Mucosa of descending colon (tissue), 3 donors: ENCODE measurements at regions not wholly inside any gene's neighbourhood (a gene's known extent, or its start where the extent isn't known, plus 50 kb on each side); places are given as distances from the start of the nearest gene placed in this dataset.

Experiments used
- ATAC-seq: fragments of 200-7000 bp; cut with Tn5 transposase; one replicate; pipeline ENCODE4 v1.9.1; 2020; ENCODE audit warnings: mild to moderate bottlenecking, moderate library complexity
- DNase-seq, 3 donors: peaks; one replicate each; pipeline ENCODE4 v3.0.0-alpha.2; 2020
- H3K36me3 ChIP-seq: fragments of 200-600 bp; one replicate; pipeline ENCODE4 v1.8.0; 2021; ENCODE audit warnings: low read depth, mild to moderate bottlenecking
- H3K4me1 ChIP-seq: fragments of 200-600 bp; one replicate; pipeline ENCODE4 v1.8.0; 2021; ENCODE audit warnings: low read depth, mild to moderate bottlenecking
- H3K4me3 ChIP-seq: fragments of 200-600 bp; one replicate; pipeline ENCODE4 v1.8.0; 2021; ENCODE audit warnings: mild to moderate bottlenecking
- H3K9me3 ChIP-seq: fragments of 200-600 bp; one replicate; pipeline ENCODE4 v1.8.0; 2021; ENCODE audit warnings: mild to moderate bottlenecking
- intact Hi-C, 2 donors: fragments of 100-400 bp; cut with DNase I in 1 of 2; cut with micrococcal nuclease in 1 of 2; formaldehyde crosslinking; loops; one replicate each; pipeline versions ENCODE4 v1.11.0 to v1.11.1; 2022; cut with DNase I, micrococcal nuclease
- TF ChIP-seq, protein P1 (sequence below): fragments of 200-600 bp; IDR thresholded peaks from one replicate; pipeline ENCODE4 v1.8.0; 2022; ENCODE audit warnings: antibody characterized with exemption, mild to moderate bottlenecking
- donor health status: DM: no; HTN: no; CAD: no; lungs with moderate emphysema.
- donor health status: DM: no; HTN: no; CAD: no.
- donor health status: DM: no; HTN: yes; CAD: no.

- TF ChIP-seq, protein P1, sequence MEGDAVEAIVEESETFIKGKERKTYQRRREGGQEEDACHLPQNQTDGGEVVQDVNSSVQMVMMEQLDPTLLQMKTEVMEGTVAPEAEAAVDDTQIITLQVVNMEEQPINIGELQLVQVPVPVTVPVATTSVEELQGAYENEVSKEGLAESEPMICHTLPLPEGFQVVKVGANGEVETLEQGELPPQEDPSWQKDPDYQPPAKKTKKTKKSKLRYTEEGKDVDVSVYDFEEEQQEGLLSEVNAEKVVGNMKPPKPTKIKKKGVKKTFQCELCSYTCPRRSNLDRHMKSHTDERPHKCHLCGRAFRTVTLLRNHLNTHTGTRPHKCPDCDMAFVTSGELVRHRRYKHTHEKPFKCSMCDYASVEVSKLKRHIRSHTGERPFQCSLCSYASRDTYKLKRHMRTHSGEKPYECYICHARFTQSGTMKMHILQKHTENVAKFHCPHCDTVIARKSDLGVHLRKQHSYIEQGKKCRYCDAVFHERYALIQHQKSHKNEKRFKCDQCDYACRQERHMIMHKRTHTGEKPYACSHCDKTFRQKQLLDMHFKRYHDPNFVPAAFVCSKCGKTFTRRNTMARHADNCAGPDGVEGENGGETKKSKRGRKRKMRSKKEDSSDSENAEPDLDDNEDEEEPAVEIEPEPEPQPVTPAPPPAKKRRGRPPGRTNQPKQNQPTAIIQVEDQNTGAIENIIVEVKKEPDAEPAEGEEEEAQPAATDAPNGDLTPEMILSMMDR: no peak
- ATAC-seq: no peak
- no peak overlapping the region for H3K4me3 ChIP-seq
- no peak for DNase-seq
- intact Hi-C loops: no loop called here
- no peaks in the 10 kb centered on the region for H3K36me3 ChIP-seq
- H3K9me3 ChIP-seq: peaks cover 7% of the 10 kb centered on the region
- H3K4me1 ChIP-seq: no peaks in the 10 kb centered on the region
Measured at GRCh38 chr15:39365873-39366272, 215.0 kb upstream of the THBS1 start.

DNA sequence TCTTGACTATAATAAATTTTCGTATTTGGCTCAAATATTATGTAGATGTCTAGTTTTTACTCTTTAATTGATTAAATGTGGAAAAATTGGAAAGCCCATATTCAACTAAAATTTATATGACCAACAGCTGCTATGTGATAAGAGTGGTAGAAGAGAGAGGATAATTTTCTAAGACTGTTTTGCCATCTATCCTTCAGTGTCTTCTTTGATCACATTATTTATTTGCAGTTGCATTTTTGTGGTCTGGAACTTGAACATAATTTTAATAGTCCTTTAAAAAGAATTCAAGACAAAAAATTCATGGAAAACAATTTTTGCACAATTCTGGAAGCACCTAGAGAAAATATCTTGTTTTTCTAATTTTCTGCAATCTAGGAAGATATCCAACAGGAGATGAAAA is 213.3 kb upstream of the THBS1 start:
- Histone ChIP-seq H3K4me1 (no peaks in the 10 kb centered on the region), H3K9me3 (peaks cover 18% of the 10 kb centered on the region), H3K4me3 (no peak overlapping the region), H3K36me3 (no peaks in the 10 kb centered on the region)
- TF ChIP-seq, protein P1: no peak
- ATAC-seq (no peak), DNase-seq (no peak)
- intact Hi-C loops: no loop called here

DNA sequence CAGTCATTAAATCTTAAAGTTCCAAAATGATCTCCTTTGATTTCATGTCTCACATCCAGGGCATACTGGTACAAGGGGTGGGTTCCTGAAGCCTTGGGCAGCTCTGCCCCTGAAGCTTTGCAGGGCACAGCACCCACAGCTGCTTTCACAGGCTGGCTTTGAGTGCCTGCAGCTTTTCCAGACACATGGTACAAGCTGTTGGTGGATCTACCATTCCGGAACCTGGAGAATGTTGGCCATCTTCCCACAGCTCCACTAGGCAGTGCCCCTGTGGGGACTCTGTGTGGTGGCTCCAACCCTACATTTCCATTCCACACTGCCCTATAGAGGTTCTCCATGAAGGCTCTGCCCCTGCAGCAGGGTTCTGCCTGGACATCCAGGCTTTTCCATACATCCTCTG is 211.1 kb upstream of the THBS1 start:
- TF ChIP-seq, protein P1: no peak
- ATAC-seq (no peak), DNase-seq (no peak)
- H3K4me3 ChIP-seq: no peak overlapping the region
- intact Hi-C loops: no loop called here
- H3K4me1 ChIP-seq: no peaks in the 10 kb centered on the region
- no peaks in the 10 kb centered on the region for H3K36me3 ChIP-seq
- H3K9me3 ChIP-seq: peaks cover 18% of the 10 kb centered on the region

GRCh38 chr15:39376371-39376909 is 204.4 kb upstream of the THBS1 start:
- TF ChIP-seq, protein P1: no peak
- Histone ChIP-seq H3K9me3 (peaks cover 8% of the 10 kb centered on the region), H3K4me3 (no peak overlapping the region), H3K36me3 (no peaks in the 10 kb centered on the region), H3K4me1 (no peaks in the 10 kb centered on the region)
- no peak for ATAC-seq
- DNase-seq: no peak
- intact Hi-C loops: no loop called here

GRCh38 chr15:39381517-39381916 is 199.4 kb upstream of the THBS1 start:
- no peaks in the 10 kb centered on the region for H3K9me3 ChIP-seq
- no peaks in the 10 kb centered on the region for H3K36me3 ChIP-seq
- H3K4me3 ChIP-seq: no peak overlapping the region
- intact Hi-C loops: no loop called here
- ATAC-seq (no peak), DNase-seq (no peak)
- TF ChIP-seq, protein P1: no peak
- no peaks in the 10 kb centered on the region for H3K4me1 ChIP-seq

DNA sequence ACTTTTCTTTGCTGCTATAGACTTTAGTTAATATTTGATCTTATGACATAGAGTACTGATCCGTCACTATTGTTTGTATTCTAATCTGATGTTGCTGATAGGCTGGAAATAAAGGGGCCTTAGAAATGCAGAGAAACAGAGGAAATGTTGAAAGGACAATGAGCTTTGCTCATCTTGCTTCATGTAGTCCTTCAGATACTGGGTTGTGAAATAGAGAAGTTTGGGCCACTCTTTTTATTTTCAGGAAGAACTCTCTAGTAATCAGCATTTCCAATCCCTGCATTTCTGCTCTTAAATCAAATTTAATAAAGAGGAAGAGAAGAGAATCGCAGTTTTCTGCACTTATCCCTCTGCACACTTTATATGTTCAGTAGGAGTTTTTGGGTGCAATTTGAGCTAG is 192.8 kb upstream of the THBS1 start:
- no peak overlapping the region for H3K4me3 ChIP-seq
- no peaks in the 10 kb centered on the region for H3K36me3 ChIP-seq
- no peaks in the 10 kb centered on the region for H3K4me1 ChIP-seq
- peak; percentile 26 for ATAC-seq
- DNase-seq: no peak
- no peaks in the 10 kb centered on the region for H3K9me3 ChIP-seq
- TF ChIP-seq, protein P1: no peak
- intact Hi-C loops: no loop called here
